OCI-LY3 (cell line): ENCODE measurements at regions not wholly inside any gene's neighbourhood (a gene's known extent, or its start where the extent isn't known, plus 50 kb on each side); places are given as distances from the start of the nearest gene placed in this dataset.

Experiments
- CTCF ChIP-seq: fragments of 200-600, 300-600 bp; sonication (generic); IDR thresholded peaks from 2 replicates; pipeline ENCODE4 v1.5.1; 2014; ENCODE audit warnings: antibody characterized with exemption, low read length, low read depth
- EZH2phosphoT487 ChIP-seq: fragments of 200-600 bp; shearing (Covaris generic); IDR thresholded peaks from 2 replicates; pipeline ENCODE4 v1.6.1; 2018; ENCODE audit warnings: antibody characterized with exemption, mixed run types, low read depth

- TF ChIP-seq CTCF (no peak), EZH2phosphoT487 (no peak)
Measured at GRCh38 chr4:20384456-20384855, 132.8 kb downstream of the SLIT2 start.
